ENCODE measurements at regions not wholly inside any gene's neighbourhood (a gene's known extent, or its start where the extent isn't known, plus 50 kb on each side); places are given as distances from the start of the nearest gene placed in this dataset.

GRCh38 chr15:93361703-93362102 is 272.7 kb upstream of the RGMA start:
- Mint-ChIP-seq H3K36me3 (ENCODE audit: insufficient read depth, unreplicated experiment) (peaks cover 4% of the 10 kb centered on the region), H3K27me3 (ENCODE audit: unreplicated experiment) (peaks cover 50% of the 10 kb centered on the region), H3K4me3 (ENCODE audit: low read depth, unreplicated experiment) (no peak overlapping the region), H3K4me1 (ENCODE audit: low read depth, unreplicated experiment) (no peaks in the 10 kb centered on the region), H3K27ac (ENCODE audit: unreplicated experiment) (no peak overlapping the region), H3K9me3 (ENCODE audit: low read depth, unreplicated experiment) (no peaks in the 10 kb centered on the region)
- no TSS peak for BruUV-seq (replicated peaks)
- no peak for DNase-seq
- intact Hi-C loops (cut with micrococcal nuclease; ENCODE audit: unreplicated experiment) = no loop called here
- CTCF ChIA-PET = no interaction called here
- TF ChIP-seq CTCF (IDR thresholded peaks at IDR 0.05; ENCODE audit: unreplicated experiment) = no peak

- intact Hi-C loops (cut with micrococcal nuclease; ENCODE audit: unreplicated experiment) = no loop called here
- H3K27me3 Mint-ChIP-seq (ENCODE audit: unreplicated experiment) = peaks cover 56% of the 10 kb centered on the region
- no peak for DNase-seq
- no peaks in the 10 kb centered on the region for H3K4me1 Mint-ChIP-seq (ENCODE audit: low read depth, unreplicated experiment)
- TF ChIP-seq CTCF (IDR thresholded peaks at IDR 0.05; ENCODE audit: unreplicated experiment) = no peak
- no peaks in the 10 kb centered on the region for H3K9me3 Mint-ChIP-seq (ENCODE audit: low read depth, unreplicated experiment)
- H3K27ac Mint-ChIP-seq (ENCODE audit: unreplicated experiment) = no peak overlapping the region
- peaks cover 4% of the 10 kb centered on the region for H3K36me3 Mint-ChIP-seq (ENCODE audit: insufficient read depth, unreplicated experiment)
- no peak overlapping the region for H3K4me3 Mint-ChIP-seq (ENCODE audit: low read depth, unreplicated experiment)
- BruUV-seq (replicated peaks) = no TSS peak
- CTCF ChIA-PET = no interaction called here
These were observed 272.0 kb upstream of the RGMA start for GRCh38 chr15:93360976-93361375.

GRCh38 chr15:93360318-93360717 is 271.3 kb upstream of the RGMA start:
- peaks cover 1% of the 10 kb centered on the region for H3K9me3 Mint-ChIP-seq (ENCODE audit: low read depth, unreplicated experiment)
- no peak for TF ChIP-seq CTCF (IDR thresholded peaks at IDR 0.05; ENCODE audit: unreplicated experiment)
- CTCF ChIA-PET = no interaction called here
- no peak for DNase-seq
- H3K27ac Mint-ChIP-seq (ENCODE audit: unreplicated experiment) = no peak overlapping the region
- H3K4me3 Mint-ChIP-seq (ENCODE audit: low read depth, unreplicated experiment) = no peak overlapping the region
- intact Hi-C loops (cut with micrococcal nuclease; ENCODE audit: unreplicated experiment) = no loop called here
- H3K36me3 Mint-ChIP-seq (ENCODE audit: insufficient read depth, unreplicated experiment) = peaks cover 1% of the 10 kb centered on the region
- H3K27me3 Mint-ChIP-seq (ENCODE audit: unreplicated experiment) = peaks cover 55% of the 10 kb centered on the region
- no peaks in the 10 kb centered on the region for H3K4me1 Mint-ChIP-seq (ENCODE audit: low read depth, unreplicated experiment)
- BruUV-seq (replicated peaks) = no TSS peak

GRCh38 chr15:93359425-93360131 is 270.6 kb upstream of the RGMA start:
- H3K27me3 Mint-ChIP-seq (ENCODE audit: unreplicated experiment) = peaks cover 57% of the 10 kb centered on the region
- peaks cover 3% of the 10 kb centered on the region for H3K9me3 Mint-ChIP-seq (ENCODE audit: low read depth, unreplicated experiment)
- CTCF ChIA-PET = no interaction called here
- TF ChIP-seq CTCF (IDR thresholded peaks at IDR 0.05; ENCODE audit: unreplicated experiment) = no peak
- H3K36me3 Mint-ChIP-seq (ENCODE audit: insufficient read depth, unreplicated experiment) = no peaks in the 10 kb centered on the region
- intact Hi-C loops (cut with micrococcal nuclease; ENCODE audit: unreplicated experiment) = no loop called here
- DNase-seq = no peak
- no peak overlapping the region for H3K4me3 Mint-ChIP-seq (ENCODE audit: low read depth, unreplicated experiment)
- BruUV-seq (replicated peaks) = no TSS peak
- no peaks in the 10 kb centered on the region for H3K4me1 Mint-ChIP-seq (ENCODE audit: low read depth, unreplicated experiment)
- H3K27ac Mint-ChIP-seq (ENCODE audit: unreplicated experiment) = no peak overlapping the region
